GM12874 (cell line): ENCODE measurements at regions not wholly inside any gene's neighbourhood (a gene's known extent, or its start where the extent isn't known, plus 50 kb on each side); places are given as distances from the start of the nearest gene placed in this dataset.

Experiments
- CTCF ChIP-seq: IDR thresholded peaks from 2 replicates; pipeline ENCODE4 v1.5.1; 2011; ENCODE audit warnings: low read depth, mild to moderate bottlenecking, control low read depth, low read length, moderate library complexity; ENCODE audit not compliant: insufficient read depth

DNA sequence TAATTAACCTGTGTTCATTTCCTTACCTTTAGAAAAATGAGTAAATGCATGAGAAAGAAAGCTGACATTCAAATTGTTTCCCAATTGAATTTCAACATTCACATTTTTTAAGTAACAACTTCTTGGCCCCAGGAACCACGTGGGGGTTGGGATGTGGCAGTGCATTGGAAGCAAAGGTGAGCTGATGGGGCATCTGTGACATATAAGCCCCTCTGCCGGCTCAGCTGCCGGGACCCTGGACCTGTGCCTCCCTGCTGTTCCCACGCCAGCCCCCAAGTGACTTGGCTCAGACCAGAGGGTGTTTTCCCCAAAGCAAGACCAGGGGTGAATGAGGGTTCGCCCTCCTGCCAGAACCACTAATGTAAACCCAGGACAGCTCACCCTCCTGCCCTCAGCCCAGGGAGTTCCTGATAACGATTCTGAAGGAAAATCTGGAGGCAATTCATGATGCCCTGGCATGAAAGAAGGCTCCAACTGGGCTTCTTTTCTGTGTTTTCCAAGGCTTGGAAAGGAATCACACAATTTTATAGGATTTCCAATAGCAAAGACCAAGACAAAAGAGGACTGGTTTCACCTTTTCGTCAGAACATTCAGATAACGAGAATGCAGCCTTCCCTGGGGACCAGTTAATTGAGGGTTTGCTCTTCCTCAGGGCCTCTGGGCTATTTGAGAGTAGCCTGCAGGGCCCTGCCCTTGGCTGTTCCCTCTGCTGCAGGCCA, 193.2 kb upstream of the TWIST2 start:
- no peak for TF ChIP-seq CTCF

DNA sequence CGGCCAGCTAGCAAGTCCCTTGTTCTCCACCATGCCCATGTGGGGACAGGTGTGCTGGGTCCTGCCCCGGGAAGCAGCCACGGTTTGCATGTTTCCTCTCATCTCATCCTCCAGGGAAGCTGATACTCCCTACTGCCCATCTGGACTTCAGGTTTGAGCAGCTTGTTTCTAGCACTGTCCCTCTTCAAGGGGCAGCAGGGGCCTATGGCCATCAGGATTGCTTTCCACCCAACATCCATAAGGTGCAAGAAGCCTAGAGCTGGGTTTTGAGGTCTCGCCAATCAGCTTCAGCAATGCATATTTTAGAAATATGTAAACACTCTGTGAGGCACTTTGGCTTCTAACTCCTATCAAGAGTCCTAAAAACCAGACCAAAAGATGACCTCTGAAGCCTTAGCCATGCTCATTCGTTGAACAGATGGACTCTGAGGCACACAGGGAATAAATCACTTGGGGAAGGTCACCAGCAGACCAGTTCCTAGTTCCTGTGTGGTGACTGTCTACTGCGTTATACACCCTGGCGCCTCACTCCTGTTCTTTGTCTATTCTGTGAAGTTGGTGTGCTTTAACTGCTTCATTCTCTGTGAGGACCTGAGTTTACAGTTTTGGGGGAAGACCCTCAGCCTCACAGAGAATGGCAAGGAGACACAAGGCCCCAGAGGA, 192.6 kb upstream of the TWIST2 start:
- TF ChIP-seq CTCF: no peak

DNA sequence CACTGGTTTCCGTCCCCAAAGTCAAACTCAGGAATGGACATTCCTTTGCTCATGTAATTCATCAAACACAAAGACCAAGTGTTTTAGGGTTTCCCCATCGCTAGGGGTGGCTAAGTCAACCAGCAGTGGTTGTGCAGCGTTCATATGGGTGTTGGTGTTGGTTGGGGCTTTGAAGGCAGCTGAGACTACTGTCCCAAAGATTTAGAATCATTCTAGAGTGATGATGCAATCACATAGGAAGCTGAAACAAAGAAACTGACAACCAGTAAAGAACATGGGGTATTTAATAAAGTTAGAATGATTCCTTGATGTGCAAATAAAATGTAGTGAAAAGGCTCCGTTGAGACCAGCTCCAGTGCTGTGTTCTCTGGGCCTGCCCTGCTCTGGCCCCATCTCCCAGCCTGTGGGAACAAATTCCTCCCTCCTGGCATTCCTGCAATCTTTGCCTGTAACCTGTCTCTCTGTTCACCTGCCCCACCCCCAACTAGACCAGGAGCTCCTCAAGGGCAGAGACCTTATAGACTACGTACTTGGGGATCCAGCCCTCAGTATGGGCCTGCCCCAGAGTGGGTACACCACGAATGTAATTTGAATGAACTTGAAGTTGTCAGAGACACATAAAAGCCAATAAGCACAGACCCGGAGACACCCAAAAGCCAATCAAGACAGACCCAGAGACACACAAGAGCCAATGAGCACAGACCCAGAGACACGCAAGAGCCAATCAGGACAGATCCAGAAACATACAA, 191.7 kb upstream of the TWIST2 start:
- TF ChIP-seq CTCF: no peak

DNA sequence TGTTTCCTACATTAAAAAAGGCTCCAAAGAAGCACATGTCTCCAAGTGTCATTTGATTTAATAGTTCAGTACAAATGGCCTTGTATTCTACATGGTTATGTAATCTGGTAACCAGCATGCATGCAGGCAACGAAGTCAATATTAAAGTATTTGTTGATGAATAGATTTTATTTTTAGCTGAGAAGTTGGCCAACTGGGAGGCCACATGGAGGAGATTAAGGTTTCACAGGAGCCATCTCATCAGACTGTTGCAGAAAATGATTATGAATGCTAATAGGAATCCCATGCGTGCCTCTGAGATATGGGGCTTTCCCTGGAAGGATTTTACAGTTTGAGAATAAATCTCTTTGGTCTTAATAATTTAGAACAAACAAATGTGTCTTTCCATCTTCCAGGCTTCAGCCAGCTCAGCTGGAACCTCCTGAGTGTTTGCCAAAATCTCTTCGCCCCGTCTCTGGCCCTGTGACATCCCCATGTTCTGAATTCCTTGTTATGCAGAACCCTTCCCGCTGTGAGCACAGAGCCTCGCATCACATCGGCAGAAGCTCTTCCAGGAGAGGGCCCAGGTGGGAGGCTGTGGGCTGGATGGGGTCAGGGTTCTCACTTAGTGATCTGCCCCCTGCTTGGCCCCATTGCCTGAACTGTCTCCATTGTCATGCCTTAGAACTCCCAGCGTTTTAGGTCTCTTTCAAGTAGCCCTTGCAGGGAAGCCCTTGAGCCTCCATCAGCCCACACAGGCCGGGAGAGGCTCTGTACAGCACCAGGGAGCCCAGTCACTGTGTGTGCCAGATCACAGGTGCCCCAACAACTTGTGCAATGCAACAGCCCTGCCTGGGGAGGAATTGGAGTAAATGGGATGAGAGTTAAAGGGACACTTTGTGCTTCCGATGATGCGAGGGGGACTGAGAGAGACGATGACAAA, 190.5 kb upstream of the TWIST2 start:
- no peak for TF ChIP-seq CTCF

GRCh38 chr2:238658054-238658407, 189.9 kb upstream of the TWIST2 start:
- no peak for TF ChIP-seq CTCF

DNA sequence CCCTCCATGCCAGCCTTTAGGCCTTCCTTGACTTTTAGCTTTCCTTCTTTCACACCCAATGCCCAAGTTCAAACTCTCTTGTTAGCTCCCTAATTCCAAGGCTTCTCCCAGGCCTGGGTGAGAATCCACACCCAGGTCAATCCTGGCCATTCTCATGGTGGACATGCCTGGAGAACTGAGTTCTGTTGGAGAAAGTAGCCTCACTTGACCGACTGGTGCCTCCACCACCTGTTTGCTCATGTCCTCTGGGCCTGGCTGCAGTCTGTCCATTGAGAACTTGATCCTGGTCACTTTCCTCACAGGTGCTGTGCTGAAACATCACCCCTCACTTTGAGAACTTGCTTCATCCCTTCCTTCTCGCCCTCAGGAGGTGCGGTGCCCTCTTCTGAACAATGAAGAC, 189.1 kb upstream of the TWIST2 start:
- no peak for TF ChIP-seq CTCF
